ENCODE measurements at regions not wholly inside any gene's neighbourhood (a gene's known extent, or its start where the extent isn't known, plus 50 kb on each side); places are given as distances from the start of the nearest gene placed in this dataset.

- Histone ChIP-seq H3K27ac (ENCODE audit: low read depth, low read length) (no peak overlapping the region), H3K4me3 (ENCODE audit: low read depth, low read length) (no peak overlapping the region), H3K79me2 (ENCODE audit: control insufficient read depth, insufficient read depth, low read length, unreplicated experiment) (no peaks in the 10 kb centered on the region), H3K4me1 (ENCODE audit: control insufficient read depth, insufficient read depth, low read length, unreplicated experiment) (no peaks in the 10 kb centered on the region), H2AFZ (ENCODE audit: low read length, unreplicated experiment) (no peak overlapping the region), H3K36me3 (ENCODE audit: insufficient read depth, low read length) (no peaks in the 10 kb centered on the region), H3K27me3 (ENCODE audit: insufficient read depth, low read length) (no peaks in the 10 kb centered on the region)
Measured at GRCh38 chr14:84029246-84029645, 1500.7 kb upstream of the FLRT2 start.

- no peaks in the 10 kb centered on the region for H3K4me1 ChIP-seq (ENCODE audit: control insufficient read depth, insufficient read depth, low read length, unreplicated experiment)
- H3K27ac ChIP-seq (ENCODE audit: low read depth, low read length) = no peak overlapping the region
- no peak overlapping the region for H2AFZ ChIP-seq (ENCODE audit: low read length, unreplicated experiment)
- no peaks in the 10 kb centered on the region for H3K36me3 ChIP-seq (ENCODE audit: insufficient read depth, low read length)
- no peak overlapping the region for H3K4me3 ChIP-seq (ENCODE audit: low read depth, low read length)
- H3K79me2 ChIP-seq (ENCODE audit: control insufficient read depth, insufficient read depth, low read length, unreplicated experiment) = no peaks in the 10 kb centered on the region
- H3K27me3 ChIP-seq (ENCODE audit: insufficient read depth, low read length) = no peaks in the 10 kb centered on the region
Measured at GRCh38 chr14:84029720-84030119, 1500.2 kb upstream of the FLRT2 start.

- Histone ChIP-seq H2AFZ (ENCODE audit: low read length, unreplicated experiment) (no peak overlapping the region), H3K27ac (ENCODE audit: low read depth, low read length) (no peak overlapping the region)
Measured at GRCh38 chr14:84036840-84037239, 1493.1 kb upstream of the FLRT2 start.

GRCh38 chr14:84037593-84037992 lies 1492.4 kb upstream of the FLRT2 start:
- Histone ChIP-seq H3K79me2 (ENCODE audit: control insufficient read depth, insufficient read depth, low read length, unreplicated experiment) (no peaks in the 10 kb centered on the region), H2AFZ (ENCODE audit: low read length, unreplicated experiment) (no peak overlapping the region), H3K36me3 (ENCODE audit: insufficient read depth, low read length) (no peaks in the 10 kb centered on the region), H3K4me1 (ENCODE audit: control insufficient read depth, insufficient read depth, low read length, unreplicated experiment) (no peaks in the 10 kb centered on the region), H3K27ac (ENCODE audit: low read depth, low read length) (no peak overlapping the region), H3K4me3 (ENCODE audit: low read depth, low read length) (no peak overlapping the region), H3K27me3 (ENCODE audit: insufficient read depth, low read length) (no peaks in the 10 kb centered on the region)

More at GRCh38 chr14:84036840-84037239, 1493.1 kb upstream of the FLRT2 start:
- Histone ChIP-seq H3K79me2 (ENCODE audit: control insufficient read depth, insufficient read depth, low read length, unreplicated experiment) (no peaks in the 10 kb centered on the region), H3K4me3 (ENCODE audit: low read depth, low read length) (no peak overlapping the region), H3K4me1 (ENCODE audit: control insufficient read depth, insufficient read depth, low read length, unreplicated experiment) (no peaks in the 10 kb centered on the region), H3K36me3 (ENCODE audit: insufficient read depth, low read length) (no peaks in the 10 kb centered on the region), H3K27me3 (ENCODE audit: insufficient read depth, low read length) (no peaks in the 10 kb centered on the region)

- Histone ChIP-seq H3K36me3 (ENCODE audit: insufficient read depth, low read length) (no peaks in the 10 kb centered on the region), H3K27ac (ENCODE audit: low read depth, low read length) (no peak overlapping the region), H3K27me3 (ENCODE audit: insufficient read depth, low read length) (no peaks in the 10 kb centered on the region), H3K4me3 (ENCODE audit: low read depth, low read length) (no peak overlapping the region), H3K4me1 (ENCODE audit: control insufficient read depth, insufficient read depth, low read length, unreplicated experiment) (no peaks in the 10 kb centered on the region), H2AFZ (ENCODE audit: low read length, unreplicated experiment) (no peak overlapping the region), H3K79me2 (ENCODE audit: control insufficient read depth, insufficient read depth, low read length, unreplicated experiment) (no peaks in the 10 kb centered on the region)
Measured at GRCh38 chr14:84040101-84040500, 1489.8 kb upstream of the FLRT2 start.

GRCh38 chr14:84041421-84041820 lies 1488.5 kb upstream of the FLRT2 start:
- Histone ChIP-seq H3K79me2 (ENCODE audit: control insufficient read depth, insufficient read depth, low read length, unreplicated experiment) (no peaks in the 10 kb centered on the region), H2AFZ (ENCODE audit: low read length, unreplicated experiment) (no peak overlapping the region), H3K4me3 (ENCODE audit: low read depth, low read length) (no peak overlapping the region), H3K27ac (ENCODE audit: low read depth, low read length) (no peak overlapping the region), H3K36me3 (ENCODE audit: insufficient read depth, low read length) (no peaks in the 10 kb centered on the region), H3K4me1 (ENCODE audit: control insufficient read depth, insufficient read depth, low read length, unreplicated experiment) (no peaks in the 10 kb centered on the region), H3K27me3 (ENCODE audit: insufficient read depth, low read length) (no peaks in the 10 kb centered on the region)

GRCh38 chr14:84042992-84043391 lies 1487.0 kb upstream of the FLRT2 start:
- H3K79me2 ChIP-seq (ENCODE audit: control insufficient read depth, insufficient read depth, low read length, unreplicated experiment) = no peaks in the 10 kb centered on the region
- H3K4me3 ChIP-seq (ENCODE audit: low read depth, low read length) = no peak overlapping the region
- no peaks in the 10 kb centered on the region for H3K4me1 ChIP-seq (ENCODE audit: control insufficient read depth, insufficient read depth, low read length, unreplicated experiment)
- no peak overlapping the region for H2AFZ ChIP-seq (ENCODE audit: low read length, unreplicated experiment)
- no peaks in the 10 kb centered on the region for H3K27me3 ChIP-seq (ENCODE audit: insufficient read depth, low read length)
- H3K36me3 ChIP-seq (ENCODE audit: insufficient read depth, low read length) = no peaks in the 10 kb centered on the region
- H3K27ac ChIP-seq (ENCODE audit: low read depth, low read length) = no peak overlapping the region

GRCh38 chr14:84064316-84065125 lies 1465.4 kb upstream of the FLRT2 start:
- H2AFZ ChIP-seq (ENCODE audit: low read length, unreplicated experiment) = no peak overlapping the region
- H3K27ac ChIP-seq (ENCODE audit: low read depth, low read length) = no peak overlapping the region
- H3K79me2 ChIP-seq (ENCODE audit: control insufficient read depth, insufficient read depth, low read length, unreplicated experiment) = no peaks in the 10 kb centered on the region
- H3K4me1 ChIP-seq (ENCODE audit: control insufficient read depth, insufficient read depth, low read length, unreplicated experiment) = no peaks in the 10 kb centered on the region
- no peak overlapping the region for H3K4me3 ChIP-seq (ENCODE audit: low read depth, low read length)
- no peaks in the 10 kb centered on the region for H3K27me3 ChIP-seq (ENCODE audit: insufficient read depth, low read length)
- H3K36me3 ChIP-seq (ENCODE audit: insufficient read depth, low read length) = no peaks in the 10 kb centered on the region

- no peaks in the 10 kb centered on the region for H3K27me3 ChIP-seq (ENCODE audit: insufficient read depth, low read length)
- no peak overlapping the region for H3K4me3 ChIP-seq (ENCODE audit: low read depth, low read length)
- H3K79me2 ChIP-seq (ENCODE audit: control insufficient read depth, insufficient read depth, low read length, unreplicated experiment) = no peaks in the 10 kb centered on the region
- no peak overlapping the region for H2AFZ ChIP-seq (ENCODE audit: low read length, unreplicated experiment)
- H3K27ac ChIP-seq (ENCODE audit: low read depth, low read length) = no peak overlapping the region
- H3K36me3 ChIP-seq (ENCODE audit: insufficient read depth, low read length) = no peaks in the 10 kb centered on the region
- H3K4me1 ChIP-seq (ENCODE audit: control insufficient read depth, insufficient read depth, low read length, unreplicated experiment) = no peaks in the 10 kb centered on the region
Measured at GRCh38 chr14:84065811-84066210, 1464.1 kb upstream of the FLRT2 start.

- Histone ChIP-seq H2AFZ (ENCODE audit: low read length, unreplicated experiment) (no peak overlapping the region), H3K27me3 (ENCODE audit: insufficient read depth, low read length) (no peaks in the 10 kb centered on the region), H3K27ac (ENCODE audit: low read depth, low read length) (no peak overlapping the region), H3K4me1 (ENCODE audit: control insufficient read depth, insufficient read depth, low read length, unreplicated experiment) (no peaks in the 10 kb centered on the region), H3K4me3 (ENCODE audit: low read depth, low read length) (no peak overlapping the region), H3K36me3 (ENCODE audit: insufficient read depth, low read length) (no peaks in the 10 kb centered on the region), H3K79me2 (ENCODE audit: control insufficient read depth, insufficient read depth, low read length, unreplicated experiment) (no peaks in the 10 kb centered on the region)
Measured at GRCh38 chr14:84068288-84068687, 1461.7 kb upstream of the FLRT2 start.

- Histone ChIP-seq H3K4me3 (ENCODE audit: low read depth, low read length) (no peak overlapping the region), H3K4me1 (ENCODE audit: control insufficient read depth, insufficient read depth, low read length, unreplicated experiment) (no peaks in the 10 kb centered on the region), H3K27me3 (ENCODE audit: insufficient read depth, low read length) (no peaks in the 10 kb centered on the region), H3K27ac (ENCODE audit: low read depth, low read length) (no peak overlapping the region), H3K36me3 (ENCODE audit: insufficient read depth, low read length) (no peaks in the 10 kb centered on the region), H2AFZ (ENCODE audit: low read length, unreplicated experiment) (no peak overlapping the region), H3K79me2 (ENCODE audit: control insufficient read depth, insufficient read depth, low read length, unreplicated experiment) (no peaks in the 10 kb centered on the region)
Measured at GRCh38 chr14:84071061-84071460, 1458.9 kb upstream of the FLRT2 start.

All from ACC112 (cell line).